ENCODE measurements at regions not wholly inside any gene's neighbourhood (a gene's known extent, or its start where the extent isn't known, plus 50 kb on each side); places are given as distances from the start of the nearest gene placed in this dataset.
"Not testable (repeated sequence)": the region's sequence is repeated elsewhere in the genome, so short reads cannot be mapped to it uniquely, and the experiment has no call there.

- no peak for DNase-seq (ENCODE audit: low read depth)
Measured at GRCh38 chr13:89214185-89214584, 1543.0 kb downstream of the SLITRK5 start.

- not testable (repeated sequence) for DNase-seq (ENCODE audit: low read depth)
Measured at GRCh38 chr13:89215319-89215718, 1544.1 kb downstream of the SLITRK5 start.

- DNase-seq (ENCODE audit: low read depth), result no peak
Measured at GRCh38 chr13:89217813-89218212, 1546.6 kb downstream of the SLITRK5 start.

- no peak for DNase-seq (ENCODE audit: low read depth)
Measured at GRCh38 chr13:89221557-89222158, 1550.5 kb downstream of the SLITRK5 start.

DNA sequence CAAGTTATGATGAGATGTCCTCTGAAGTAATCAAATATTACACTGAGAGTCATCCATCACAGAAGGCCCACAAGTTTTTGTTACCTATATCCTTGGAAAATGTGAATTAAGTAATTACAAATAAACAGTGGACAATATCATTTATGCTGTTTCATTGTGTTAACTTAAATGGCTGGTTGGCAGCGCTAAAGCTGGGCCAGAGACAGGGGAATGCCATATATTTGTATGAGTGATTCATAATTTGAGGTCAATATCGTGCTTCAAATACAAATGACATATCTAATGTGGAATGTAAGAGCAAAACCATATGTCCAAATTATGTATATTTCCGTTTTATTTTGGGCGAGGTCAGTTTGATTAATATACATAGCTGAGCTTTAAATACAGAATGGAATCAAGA, 1556.2 kb downstream of the SLITRK5 start:
- DNase-seq (ENCODE audit: low read depth), result peak; percentile 85

DNA sequence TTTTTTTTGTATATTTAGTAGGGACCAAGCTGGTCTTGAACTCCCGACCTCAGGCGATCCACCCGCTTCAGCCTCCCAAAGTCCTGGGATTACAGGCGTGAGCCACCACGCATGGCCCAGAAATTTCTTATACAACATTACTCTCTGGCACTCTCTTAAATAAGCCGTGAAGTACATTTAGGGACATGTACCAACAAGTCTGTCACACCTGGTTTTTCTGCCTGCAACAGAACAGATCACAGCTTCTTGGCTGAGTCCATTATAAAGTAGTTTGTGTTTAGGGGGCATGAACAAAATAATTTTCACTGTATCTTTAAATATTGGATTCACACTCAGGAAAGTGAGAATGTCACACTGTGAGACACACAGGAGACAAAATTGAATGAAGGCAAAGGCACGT, 1567.3 kb downstream of the SLITRK5 start:
- DNase-seq (ENCODE audit: low read depth), result no peak

- peak; percentile 40 for DNase-seq (ENCODE audit: low read depth)
Measured at GRCh38 chr13:89239361-89240127, 1568.4 kb downstream of the SLITRK5 start.

- DNase-seq (ENCODE audit: low read depth), result no peak
Measured at GRCh38 chr13:89255844-89256406, 1584.8 kb downstream of the SLITRK5 start.

DNA sequence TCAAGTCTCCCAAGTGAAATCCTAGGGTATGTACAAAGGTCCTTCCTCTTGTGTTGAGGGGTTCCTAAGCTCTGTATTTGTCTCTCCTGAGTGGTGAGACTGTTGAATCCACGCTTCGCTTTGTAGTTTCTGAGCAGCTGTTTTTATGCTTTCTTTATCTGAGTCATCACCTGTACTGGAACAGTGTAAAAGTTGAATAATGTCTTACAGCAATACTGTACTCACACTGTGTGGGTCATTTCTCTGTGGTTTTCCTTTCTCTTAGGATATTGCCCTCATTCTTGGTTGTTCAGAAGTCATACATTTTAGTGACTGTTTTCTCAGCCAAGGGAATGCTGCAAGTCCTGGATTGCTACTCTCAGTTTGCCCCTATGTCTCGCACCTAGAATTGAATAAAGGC, 1596.6 kb downstream of the SLITRK5 start:
- DNase-seq (ENCODE audit: low read depth), result peak; percentile 76

DNA sequence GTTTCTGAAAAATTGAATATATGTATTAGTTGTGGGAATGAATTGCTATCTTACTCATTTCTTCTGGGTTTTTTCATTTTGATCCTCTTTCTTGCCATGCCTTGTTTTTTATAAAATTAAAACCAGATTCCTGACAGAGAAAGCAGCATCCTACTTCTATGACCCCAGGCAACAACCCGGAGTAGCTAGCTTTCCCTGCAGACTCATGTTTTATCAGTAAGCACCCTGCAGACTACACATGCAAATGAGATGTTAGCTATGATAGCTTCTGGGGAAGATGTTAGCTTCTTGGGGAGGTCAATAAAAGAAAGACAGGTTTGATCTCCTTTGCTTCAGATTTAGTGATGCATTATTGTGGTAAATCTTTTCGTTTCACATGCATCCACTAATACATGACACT, 1598.6 kb downstream of the SLITRK5 start:
- peak; percentile 31 for DNase-seq (ENCODE audit: low read depth)

DNA sequence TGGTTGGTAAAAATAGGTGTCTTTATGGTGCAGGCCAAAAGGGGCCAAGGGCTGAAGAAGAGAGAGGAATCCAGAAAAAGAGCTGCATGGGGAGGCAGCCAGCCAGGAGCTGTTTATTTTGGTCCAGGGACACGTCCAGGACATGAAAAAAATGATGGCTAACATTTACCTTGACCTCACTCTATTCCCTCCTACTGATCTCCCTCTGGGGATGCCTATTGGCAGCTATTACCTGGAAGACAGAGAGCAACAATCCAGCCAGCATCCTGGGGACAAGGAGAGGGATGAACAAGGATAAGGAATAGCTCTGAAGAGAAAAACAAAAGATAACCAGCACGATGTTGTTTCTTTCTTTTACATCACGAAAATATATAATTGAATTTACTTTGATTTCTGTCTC, 1599.6 kb downstream of the SLITRK5 start:
- DNase-seq (ENCODE audit: low read depth), result no peak

DNA sequence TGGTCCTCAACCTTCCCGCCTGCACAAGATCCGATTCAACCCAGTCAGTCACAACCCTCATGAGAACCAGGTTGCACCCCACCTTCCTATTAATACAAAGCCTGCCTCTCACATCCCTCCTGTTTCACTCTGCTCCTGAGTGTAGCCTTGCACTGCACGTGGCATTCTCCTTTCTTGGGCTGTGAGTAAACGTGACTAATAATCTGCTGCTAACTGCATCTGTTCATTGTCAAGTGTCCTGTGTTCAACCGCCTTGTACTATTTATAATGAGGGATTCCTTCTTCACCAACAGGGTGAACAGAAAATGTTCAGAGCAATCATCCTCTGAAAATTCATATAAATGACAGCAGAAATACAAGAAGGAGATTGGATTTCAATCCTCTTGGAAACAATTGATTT, 1608.2 kb downstream of the SLITRK5 start:
- peak; percentile 56 for DNase-seq (ENCODE audit: low read depth)

DNA sequence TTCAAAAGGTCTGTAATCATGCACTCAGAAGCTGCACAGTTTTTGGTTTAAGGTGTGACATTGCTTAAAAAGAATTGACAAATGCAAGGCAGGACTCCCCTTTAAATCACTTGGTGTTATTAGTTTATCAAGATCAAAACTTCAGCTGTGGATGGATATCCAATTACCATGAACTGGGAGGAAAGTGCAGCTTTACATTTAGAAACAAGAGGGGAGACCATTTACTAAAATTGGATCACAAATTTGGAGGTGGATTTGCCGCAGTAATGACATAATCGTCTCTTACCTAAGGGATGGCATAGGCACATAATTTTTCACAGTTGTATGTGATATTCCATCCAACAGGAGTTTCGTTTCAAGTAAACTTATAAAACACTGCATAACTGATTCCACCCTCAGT, 1610.2 kb downstream of the SLITRK5 start:
- no peak for DNase-seq (ENCODE audit: low read depth)

- DNase-seq (ENCODE audit: low read depth), result no peak
Measured at GRCh38 chr13:89282241-89282640, 1611.1 kb downstream of the SLITRK5 start.

GRCh38 chr13:89287381-89287780, 1616.2 kb downstream of the SLITRK5 start:
- DNase-seq (ENCODE audit: low read depth), result no peak

DNA sequence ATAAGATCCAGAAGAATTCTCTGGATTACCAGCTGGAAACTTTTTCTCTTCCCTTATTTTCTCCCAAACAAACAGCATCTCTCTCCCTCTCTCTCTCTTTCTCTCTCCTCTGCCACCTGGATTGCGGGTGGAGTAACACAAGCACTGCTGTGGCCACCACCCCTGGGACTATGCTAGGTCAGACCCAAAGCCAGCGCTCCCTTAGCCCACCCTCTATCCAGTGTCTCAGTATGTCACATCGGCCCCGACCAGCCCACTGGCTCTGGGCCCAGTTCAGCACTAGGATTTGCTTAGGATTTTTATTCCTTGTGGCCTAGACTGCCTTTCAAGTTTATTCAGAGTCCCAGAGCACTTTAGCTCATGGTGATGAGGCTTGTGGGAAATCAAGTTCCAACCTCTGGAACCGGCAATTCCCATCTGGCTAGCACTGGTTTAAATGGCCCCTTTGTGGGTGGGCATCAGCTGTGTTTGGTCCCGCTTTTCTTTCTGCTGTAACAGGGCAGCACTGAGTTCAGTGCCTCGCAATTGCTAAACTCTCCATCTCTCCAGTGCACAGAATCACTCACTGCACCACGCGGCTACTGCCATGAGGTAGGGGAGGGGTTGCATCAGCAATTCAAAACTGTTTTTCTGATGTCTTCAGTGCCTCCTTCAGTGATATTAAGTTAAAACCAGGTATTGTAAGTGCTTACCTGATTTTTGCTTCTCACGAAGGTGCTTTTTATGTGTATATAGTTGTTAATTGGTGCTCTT, 1623.1 kb downstream of the SLITRK5 start:
- no peak for DNase-seq (ENCODE audit: low read depth)

GRCh38 chr13:89307278-89307677, 1636.1 kb downstream of the SLITRK5 start:
- peak; percentile 9 for DNase-seq (ENCODE audit: low read depth)

DNA sequence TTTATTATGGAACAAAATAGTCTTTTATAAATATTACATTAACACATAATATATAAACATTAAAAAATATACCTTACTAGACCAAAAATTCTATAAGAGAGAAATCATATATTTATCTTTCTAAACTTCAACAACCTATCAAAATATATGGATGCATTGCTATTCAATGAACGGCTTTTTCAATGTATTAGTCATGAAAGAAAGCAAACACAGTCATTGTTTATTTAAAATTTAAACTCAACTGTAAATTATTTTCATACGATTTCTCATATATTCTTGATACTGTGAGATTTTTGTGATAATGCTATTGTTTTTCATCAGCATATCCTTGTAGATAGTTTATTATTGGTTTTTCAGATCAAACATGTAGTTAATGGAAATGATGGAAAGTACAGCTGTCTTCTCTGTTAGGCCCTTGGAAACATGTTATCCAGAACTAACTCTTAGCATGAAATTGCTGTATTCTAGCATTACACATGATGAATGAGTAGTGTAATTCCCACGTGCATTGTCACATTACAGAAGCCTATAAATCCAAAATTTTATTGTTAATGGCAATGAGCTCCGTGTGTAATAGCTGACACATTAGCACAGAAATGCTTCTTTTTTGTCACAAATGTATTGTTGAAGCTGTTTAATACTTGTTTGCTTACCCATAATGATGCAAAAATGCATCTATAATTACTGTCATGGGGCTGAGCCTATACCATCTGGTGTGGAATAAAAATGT, 1639.9 kb downstream of the SLITRK5 start:
- DNase-seq (ENCODE audit: low read depth), result peak; percentile 20

DNA sequence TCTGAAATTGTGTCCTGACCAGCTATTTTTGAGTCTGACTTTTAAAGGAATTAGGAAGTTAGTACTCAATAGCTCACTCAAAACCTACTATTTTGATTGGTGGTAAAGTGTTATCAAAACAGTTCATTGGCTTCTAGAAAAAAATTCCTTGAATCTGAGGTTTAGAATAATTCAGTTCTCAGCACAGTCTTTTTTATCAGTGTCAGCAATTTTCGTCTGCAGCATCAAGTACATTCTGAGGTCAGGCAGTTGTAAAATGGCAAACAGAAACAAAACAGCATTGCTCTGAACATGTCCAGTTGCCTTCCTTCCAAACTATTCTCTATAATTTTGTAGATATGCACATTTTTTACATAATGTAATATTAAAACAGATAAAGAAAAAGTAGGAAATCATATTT, 1644.1 kb downstream of the SLITRK5 start:
- DNase-seq (ENCODE audit: low read depth), result peak; percentile 5

GRCh38 chr13:89322466-89322865, 1651.3 kb downstream of the SLITRK5 start:
- no peak for DNase-seq (ENCODE audit: low read depth)

GRCh38 chr13:89324582-89324981, 1653.4 kb downstream of the SLITRK5 start:
- no peak for DNase-seq (ENCODE audit: low read depth)

DNA sequence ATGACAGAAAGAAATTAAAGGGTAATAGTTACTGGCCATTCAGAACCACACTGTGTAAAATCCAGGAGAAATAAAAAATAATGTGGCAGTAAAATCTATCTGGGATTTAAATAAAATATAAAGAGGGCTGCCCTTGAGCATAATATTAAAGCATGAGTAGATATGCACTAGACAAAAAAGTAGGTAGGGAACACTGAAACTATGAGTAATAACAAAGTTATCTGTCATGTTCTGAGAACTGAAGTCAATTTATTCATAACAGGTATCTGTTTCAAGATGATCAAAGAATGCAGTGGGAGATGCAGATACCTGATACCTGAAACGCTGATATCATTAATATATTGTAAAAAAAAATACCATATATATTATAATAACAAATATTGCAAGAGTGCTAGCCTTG, 1672.0 kb downstream of the SLITRK5 start:
- peak; percentile 19 for DNase-seq (ENCODE audit: low read depth)

All from ELR (cell line).